Upper lobe of left lung (tissue), 4 donors: ENCODE measurements at regions not wholly inside any gene's neighbourhood (a gene's known extent, or its start where the extent isn't known, plus 50 kb on each side); places are given as distances from the start of the nearest gene placed in this dataset.

Experiments used
- POLR2A ChIP-seq, 4 donors: fragments of 450-650 bp; IDR thresholded peaks; one replicate each; pipeline ENCODE4 v1.5.1; 2016 to 2017; ENCODE audit warnings: antibody characterized with exemption in 4 of 4, mild to moderate bottlenecking in 2 of 4
- POLR2AphosphoS5 ChIP-seq, 2 donors: sonication (generic); formaldehyde crosslinking; IDR thresholded peaks; one replicate each; pipeline ENCODE4 v1.5.1; 2017; ENCODE audit warnings: antibody characterized with exemption in 2 of 2
- TF ChIP-seq, protein P1 (sequence below), 6 experiments: fragments of 450-650 bp in 4 of 6; fragments of 200-600 bp in 2 of 6; sonication (generic) in 2 of 6; IDR thresholded peaks; one replicate each; pipeline ENCODE4 v1.5.1; 2016 to 2019; ENCODE audit warnings: antibody characterized with exemption in 6 of 6

DNA sequence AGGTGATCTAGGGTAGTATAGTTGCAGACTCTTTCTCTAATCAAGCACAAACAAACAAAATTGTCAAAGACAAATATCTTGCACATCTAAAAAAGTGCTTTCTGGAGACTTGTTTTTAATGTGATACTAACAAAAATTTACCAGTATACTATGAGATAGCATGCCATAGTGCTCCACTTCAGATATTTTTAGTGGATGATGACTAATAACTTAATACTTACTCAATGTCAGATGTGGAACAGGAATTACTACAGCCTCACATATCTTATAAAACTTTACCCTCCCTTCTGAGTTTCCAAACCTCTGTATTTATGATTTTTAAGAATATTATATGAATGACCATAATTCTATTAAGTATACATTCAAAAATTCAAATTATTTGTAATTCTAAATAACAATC, 1162.0 kb upstream of the SLC39A10 start:
- TF ChIP-seq POLR2A (IDR thresholded peaks at IDR 0.05) (no peak), POLR2AphosphoS5 (IDR thresholded peaks at IDR 0.05) (no peak)
- TF ChIP-seq, protein P1, sequence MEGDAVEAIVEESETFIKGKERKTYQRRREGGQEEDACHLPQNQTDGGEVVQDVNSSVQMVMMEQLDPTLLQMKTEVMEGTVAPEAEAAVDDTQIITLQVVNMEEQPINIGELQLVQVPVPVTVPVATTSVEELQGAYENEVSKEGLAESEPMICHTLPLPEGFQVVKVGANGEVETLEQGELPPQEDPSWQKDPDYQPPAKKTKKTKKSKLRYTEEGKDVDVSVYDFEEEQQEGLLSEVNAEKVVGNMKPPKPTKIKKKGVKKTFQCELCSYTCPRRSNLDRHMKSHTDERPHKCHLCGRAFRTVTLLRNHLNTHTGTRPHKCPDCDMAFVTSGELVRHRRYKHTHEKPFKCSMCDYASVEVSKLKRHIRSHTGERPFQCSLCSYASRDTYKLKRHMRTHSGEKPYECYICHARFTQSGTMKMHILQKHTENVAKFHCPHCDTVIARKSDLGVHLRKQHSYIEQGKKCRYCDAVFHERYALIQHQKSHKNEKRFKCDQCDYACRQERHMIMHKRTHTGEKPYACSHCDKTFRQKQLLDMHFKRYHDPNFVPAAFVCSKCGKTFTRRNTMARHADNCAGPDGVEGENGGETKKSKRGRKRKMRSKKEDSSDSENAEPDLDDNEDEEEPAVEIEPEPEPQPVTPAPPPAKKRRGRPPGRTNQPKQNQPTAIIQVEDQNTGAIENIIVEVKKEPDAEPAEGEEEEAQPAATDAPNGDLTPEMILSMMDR (IDR thresholded peaks at IDR 0.05), result no peak
